ENCODE measurements at regions not wholly inside any gene's neighbourhood (a gene's known extent, or its start where the extent isn't known, plus 50 kb on each side); places are given as distances from the start of the nearest gene placed in this dataset.

GRCh38 chr1:13967707-13968106 lies 267.7 kb downstream of the PRDM2 start:
- 90 to 92% methylated on average over 2 to 4 of the region's 4 CpGs for whole genome bisulfite sequencing, 2 donors
- DNase-seq (ENCODE audit: low spot score in 2 of 2), result no peak
- no peak for TF ChIP-seq CTCF (IDR thresholded peaks at IDR 0.05)
- TF ChIP-seq POLR2A (IDR thresholded peaks at IDR 0.05), result no peak
- intact Hi-C loops (cut with DNase I; ENCODE audit: low total_unique reads), result no loop called here
- H3K4me3 ChIP-seq (ENCODE audit: low read depth, poor library complexity, severe bottlenecking), result no peak overlapping the region

- intact Hi-C loops (cut with DNase I; ENCODE audit: low total_unique reads), result no loop called here
- WGBS, 2 donors, result 85 to 90% methylated on average over 8 of the region's 8 CpGs
- no peak overlapping the region for H3K4me3 ChIP-seq (ENCODE audit: low read depth, poor library complexity, severe bottlenecking)
- DNase-seq (ENCODE audit: low spot score in 2 of 2), result no peak
- no peak for TF ChIP-seq CTCF (IDR thresholded peaks at IDR 0.05)
- no peak for TF ChIP-seq POLR2A (IDR thresholded peaks at IDR 0.05)
Measured at GRCh38 chr1:13968361-13968760, 268.4 kb downstream of the PRDM2 start.

DNA sequence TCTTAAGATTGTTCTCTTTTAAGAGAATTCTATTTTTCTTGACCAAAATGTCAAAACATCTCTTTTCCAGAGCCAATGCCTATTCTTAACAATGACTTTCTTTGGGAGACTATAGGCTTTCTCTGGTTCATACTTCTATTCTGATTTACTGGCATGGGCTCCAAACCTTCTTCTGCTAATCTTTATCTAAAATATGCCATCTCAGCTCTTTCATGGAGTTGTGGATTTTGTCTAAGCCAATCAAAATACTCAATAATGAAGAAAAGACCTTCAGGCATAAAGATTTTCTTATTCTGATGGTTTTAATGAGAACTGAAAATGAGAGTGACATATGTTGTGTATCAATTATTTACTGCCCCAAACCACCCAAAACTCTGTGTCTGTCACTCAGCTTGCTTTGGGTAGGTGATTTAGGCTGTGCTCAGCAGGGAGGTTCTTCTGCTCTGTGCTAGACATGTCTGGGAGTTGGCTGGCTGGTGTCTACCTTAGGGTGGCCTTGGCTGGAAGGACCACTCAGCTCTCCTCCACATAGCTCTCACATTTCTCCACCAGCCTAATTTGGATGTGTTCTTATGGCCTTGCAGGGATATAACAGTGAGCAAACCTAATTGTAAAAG lies 270.8 kb downstream of the PRDM2 start:
- intact Hi-C loops (cut with DNase I; ENCODE audit: low total_unique reads), result no loop called here
- no peak for DNase-seq (ENCODE audit: low spot score in 2 of 2)
- no peak overlapping the region for H3K4me3 ChIP-seq (ENCODE audit: low read depth, poor library complexity, severe bottlenecking)
- TF ChIP-seq CTCF (IDR thresholded peaks at IDR 0.05), result no peak
- no peak for TF ChIP-seq POLR2A (IDR thresholded peaks at IDR 0.05)

GRCh38 chr1:13976485-13976884 lies 276.5 kb downstream of the PRDM2 start:
- intact Hi-C loops (cut with DNase I; ENCODE audit: low total_unique reads), result loop anchor here (5.0 kb wide), 1 partner anchor 296 kb away; no protein-coding TSS in a partner anchor
- no peak overlapping the region for H3K4me3 ChIP-seq (ENCODE audit: low read depth, poor library complexity, severe bottlenecking)
- 54 to 55% methylated on average over 2 of the region's 2 CpGs for WGBS, 2 donors
- no peak for DNase-seq (ENCODE audit: low spot score in 2 of 2)
- TF ChIP-seq POLR2A (IDR thresholded peaks at IDR 0.05) (no peak), CTCF (IDR thresholded peaks at IDR 0.05) (no peak)

- 96 to 98% methylated on average over 2 of the region's 2 CpGs for WGBS, 2 donors
- no peak for TF ChIP-seq CTCF (IDR thresholded peaks at IDR 0.05)
- TF ChIP-seq POLR2A (IDR thresholded peaks at IDR 0.05), result no peak
- H3K4me3 ChIP-seq (ENCODE audit: low read depth, poor library complexity, severe bottlenecking), result no peak overlapping the region
- intact Hi-C loops (cut with DNase I; ENCODE audit: low total_unique reads), result no loop called here
- DNase-seq (ENCODE audit: low spot score in 2 of 2), result no peak
Measured at GRCh38 chr1:13981142-13981541, 281.2 kb downstream of the PRDM2 start.

- intact Hi-C loops (cut with DNase I; ENCODE audit: low total_unique reads), result no loop called here
- TF ChIP-seq CTCF (IDR thresholded peaks at IDR 0.05), result no peak
- no peak for TF ChIP-seq POLR2A (IDR thresholded peaks at IDR 0.05)
- no peak for DNase-seq (ENCODE audit: low spot score in 2 of 2)
- H3K4me3 ChIP-seq (ENCODE audit: low read depth, poor library complexity, severe bottlenecking), result no peak overlapping the region
- 95% methylated on average over 9 to 16 of the region's 17 CpGs for WGBS, 2 donors
Measured at GRCh38 chr1:13983393-13983792, 283.4 kb downstream of the PRDM2 start.

Data from lower leg skin (tissue), 4 donors.